GM23248 (cell line): ENCODE measurements at regions not wholly inside any gene's neighbourhood (a gene's known extent, or its start where the extent isn't known, plus 50 kb on each side); places are given as distances from the start of the nearest gene placed in this dataset.

Source experiments
- EZH2 ChIP-seq: fragments of 200-600 bp; sonication (generic); IDR thresholded peaks from 2 replicates; pipeline ENCODE4 v1.6.1; 2018; ENCODE audit warnings: antibody characterized with exemption, mild to moderate bottlenecking; ENCODE audit not compliant: insufficient read depth, poor library complexity, severe bottlenecking
- EZH2phosphoT487 ChIP-seq: fragments of 200-600 bp; sonication (generic); IDR thresholded peaks from 2 replicates; pipeline ENCODE4 v1.6.1; 2018; ENCODE audit warnings: antibody characterized with exemption, moderate library complexity, mild to moderate bottlenecking, low read depth; ENCODE audit not compliant: insufficient read depth

DNA sequence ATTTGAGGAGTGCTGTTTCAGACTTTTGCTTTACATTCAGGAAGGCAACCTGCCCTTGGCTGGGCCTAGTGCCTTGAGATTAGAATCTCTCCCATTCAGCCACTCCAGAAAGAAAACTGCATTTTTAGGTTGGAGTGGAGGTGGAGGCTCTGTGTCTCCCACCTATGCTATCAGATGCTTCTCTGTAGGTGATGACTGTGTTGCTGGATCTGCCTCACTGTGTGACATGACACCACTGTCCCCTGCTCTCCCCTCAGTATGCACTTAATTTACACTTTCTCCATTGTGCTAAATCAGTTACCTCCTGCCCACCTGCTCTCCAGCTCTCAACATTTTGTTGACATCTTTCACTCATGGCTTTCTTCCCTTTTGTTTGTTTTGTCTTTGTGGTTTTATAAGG lies 265.8 kb downstream of the TENT4A start:
- TF ChIP-seq EZH2phosphoT487 (no peak), EZH2 (no peak)
